Activated T-helper 2 cell treated with anti-CD3 and anti-CD28 coated beads, Interferon-gamma antibody, Interleukin-2, Interleukin-4, amounts not matched to agents 10 μg/mL and 5 μg/mL and 100 μg/mL, durations not matched to agents 14 hours and 24 hours and 36 hours (primary cell): ENCODE measurements at regions not wholly inside any gene's neighbourhood (a gene's known extent, or its start where the extent isn't known, plus 50 kb on each side); places are given as distances from the start of the nearest gene placed in this dataset.
"Not testable (repeated sequence)": the region's sequence is repeated elsewhere in the genome, so short reads cannot be mapped to it uniquely, and the experiment has no call there.

ENCODE experiments used
- DNase-seq: peaks from one replicate; pipeline ENCODE4 v3.0.0; 2021; ENCODE audit warnings: low spot score
- H3K27ac Mint-ChIP-seq: one replicate; pipeline ENCODE4 v1.8.0; 2021; ENCODE audit warnings: mixed read lengths
- H3K27me3 Mint-ChIP-seq: one replicate; pipeline ENCODE4 v1.8.0; 2021; ENCODE audit warnings: low read depth, mixed read lengths
- H3K36me3 Mint-ChIP-seq: one replicate; pipeline ENCODE4 v1.8.0; 2021; ENCODE audit warnings: low read depth, mixed read lengths
- H3K4me1 Mint-ChIP-seq: one replicate; pipeline ENCODE4 v1.8.0; 2021; ENCODE audit warnings: low read depth, mixed read lengths
- H3K4me3 Mint-ChIP-seq: one replicate; pipeline ENCODE4 v1.8.0; 2021; ENCODE audit warnings: low read depth, mild to moderate bottlenecking, moderate library complexity, mixed read lengths
- H3K9me3 Mint-ChIP-seq: one replicate; pipeline ENCODE4 v1.8.0; 2021; ENCODE audit warnings: mixed read lengths
- intact Hi-C: fragments of 100-400 bp; cut with micrococcal nuclease; formaldehyde crosslinking; loops from one replicate; pipeline ENCODE4 v1.15.1; 2023

GRCh38 chr18:61653823-61654551 lies 238.8 kb downstream of the RNF152 start:
- Mint-ChIP-seq H3K4me3 (no peak overlapping the region), H3K27me3 (peaks cover 3% of the 10 kb centered on the region), H3K4me1 (no peaks in the 10 kb centered on the region), H3K36me3 (no peaks in the 10 kb centered on the region), H3K9me3 (no peaks in the 10 kb centered on the region), H3K27ac (no peak overlapping the region)
- no peak for DNase-seq
- intact Hi-C loops = no loop called here

GRCh38 chr18:61651880-61652268 lies 240.9 kb downstream of the RNF152 start:
- Mint-ChIP-seq H3K9me3 (no peaks in the 10 kb centered on the region), H3K27ac (no peak overlapping the region), H3K4me1 (no peaks in the 10 kb centered on the region), H3K36me3 (no peaks in the 10 kb centered on the region), H3K27me3 (peaks cover 4% of the 10 kb centered on the region), H3K4me3 (no peak overlapping the region)
- no peak for DNase-seq
- intact Hi-C loops = no loop called here

GRCh38 chr18:61651145-61651879 lies 241.5 kb downstream of the RNF152 start:
- intact Hi-C loops = no loop called here
- Mint-ChIP-seq H3K27ac (no peak overlapping the region), H3K9me3 (no peaks in the 10 kb centered on the region), H3K4me1 (no peaks in the 10 kb centered on the region), H3K27me3 (peaks cover 9% of the 10 kb centered on the region), H3K36me3 (no peaks in the 10 kb centered on the region), H3K4me3 (no peak overlapping the region)
- DNase-seq = no peak

DNA sequence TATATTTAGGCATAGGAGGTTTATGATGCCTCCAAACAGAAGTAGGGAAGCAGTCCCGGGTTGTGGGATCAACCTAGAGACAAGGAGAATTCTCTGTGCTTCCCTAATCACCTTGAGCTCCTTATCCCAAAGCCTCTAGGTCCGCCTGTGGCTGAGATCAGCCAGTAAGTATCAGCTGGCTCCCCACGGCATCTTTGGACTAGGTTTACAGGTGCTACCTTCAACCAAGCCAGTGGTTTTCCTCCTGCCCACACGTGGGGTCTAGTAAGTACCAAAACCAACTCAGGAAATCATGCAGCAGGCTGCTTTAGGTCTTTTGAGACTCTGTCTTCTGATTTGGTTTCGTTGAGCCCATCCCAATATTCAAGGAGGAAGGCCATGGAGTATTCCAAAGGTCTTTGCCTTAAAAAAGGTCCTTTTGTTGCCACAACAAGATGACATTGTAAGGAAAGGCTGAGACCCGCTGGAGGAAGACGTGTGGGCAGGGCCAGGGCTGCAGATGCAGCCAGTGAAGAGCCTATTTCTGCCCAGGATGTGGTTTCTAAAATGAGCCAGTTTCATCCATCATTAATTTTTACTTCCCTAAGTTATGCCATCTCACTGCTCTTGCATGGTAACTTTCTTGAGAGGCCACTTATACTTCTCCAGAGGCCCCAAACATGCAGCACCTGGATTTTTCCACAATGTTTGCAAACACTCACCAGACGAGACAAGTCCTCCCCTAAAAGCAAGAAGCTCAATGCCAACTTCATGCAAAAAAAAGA lies 248.7 kb downstream of the RNF152 start:
- H3K4me1 Mint-ChIP-seq = no peaks in the 10 kb centered on the region
- H3K4me3 Mint-ChIP-seq = no peak overlapping the region
- no peak for DNase-seq
- intact Hi-C loops = no loop called here
- no peaks in the 10 kb centered on the region for H3K9me3 Mint-ChIP-seq
- H3K27me3 Mint-ChIP-seq = peaks cover 14% of the 10 kb centered on the region
- no peak overlapping the region for H3K27ac Mint-ChIP-seq
- no peaks in the 10 kb centered on the region for H3K36me3 Mint-ChIP-seq

DNA sequence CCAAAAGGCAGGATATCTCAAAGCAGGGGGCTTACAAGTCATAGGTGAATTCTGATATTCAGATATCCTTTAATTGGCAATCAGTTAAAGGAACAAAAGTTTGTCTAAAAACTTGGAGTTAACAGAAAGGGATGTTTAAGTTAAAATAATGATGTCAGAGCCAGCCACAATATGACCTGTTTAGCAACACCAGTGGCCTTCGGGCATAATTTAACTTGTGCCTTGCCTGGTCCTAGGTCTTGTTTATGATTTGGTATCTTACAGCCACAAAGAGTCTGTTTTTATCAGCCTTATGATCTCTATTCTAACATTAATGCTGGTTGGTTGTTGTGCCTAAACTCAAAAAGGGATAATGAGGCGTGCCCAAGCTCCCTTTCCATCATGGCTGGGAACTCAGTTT lies 252.9 kb downstream of the RNF152 start:
- no peak overlapping the region for H3K4me3 Mint-ChIP-seq
- no peaks in the 10 kb centered on the region for H3K36me3 Mint-ChIP-seq
- H3K9me3 Mint-ChIP-seq = no peaks in the 10 kb centered on the region
- intact Hi-C loops = no loop called here
- DNase-seq = no peak
- peaks cover 10% of the 10 kb centered on the region for H3K27me3 Mint-ChIP-seq
- no peaks in the 10 kb centered on the region for H3K4me1 Mint-ChIP-seq
- H3K27ac Mint-ChIP-seq = no peak overlapping the region

DNA sequence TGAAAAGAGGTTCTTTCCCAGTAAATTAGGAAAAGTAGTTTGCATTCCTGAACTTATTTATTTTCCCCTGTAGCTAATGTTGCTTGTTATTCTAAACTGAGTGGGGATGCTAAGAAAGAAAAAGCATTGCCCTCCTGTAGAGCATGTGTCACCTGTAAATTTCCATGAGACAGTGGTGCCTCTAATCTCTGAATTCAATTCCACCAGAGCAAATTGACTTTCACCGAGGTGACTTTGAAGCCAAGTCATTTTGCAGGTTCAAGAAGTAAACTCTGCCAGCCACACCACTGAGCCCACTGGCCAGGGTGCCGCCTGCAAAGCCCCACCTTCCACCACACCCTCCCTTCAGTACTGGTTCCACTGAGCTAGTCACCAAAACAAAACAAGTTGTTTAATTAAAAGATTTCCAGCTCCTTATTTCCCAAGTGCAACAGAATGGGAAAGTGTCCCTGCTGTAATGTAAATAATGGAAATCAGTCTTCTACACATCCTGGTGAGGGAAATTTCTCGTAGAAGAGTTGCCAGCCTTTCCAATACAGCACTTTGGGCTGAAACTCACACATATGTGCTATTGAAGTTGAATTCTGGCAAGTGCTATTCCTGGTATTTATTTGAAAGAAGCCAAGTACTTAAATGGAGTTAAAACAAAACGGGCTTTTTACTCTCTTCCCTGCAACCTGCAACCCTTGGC lies 254.8 kb downstream of the RNF152 start:
- intact Hi-C loops = no loop called here
- no peak for DNase-seq
- H3K27ac Mint-ChIP-seq = no peak overlapping the region

DNA sequence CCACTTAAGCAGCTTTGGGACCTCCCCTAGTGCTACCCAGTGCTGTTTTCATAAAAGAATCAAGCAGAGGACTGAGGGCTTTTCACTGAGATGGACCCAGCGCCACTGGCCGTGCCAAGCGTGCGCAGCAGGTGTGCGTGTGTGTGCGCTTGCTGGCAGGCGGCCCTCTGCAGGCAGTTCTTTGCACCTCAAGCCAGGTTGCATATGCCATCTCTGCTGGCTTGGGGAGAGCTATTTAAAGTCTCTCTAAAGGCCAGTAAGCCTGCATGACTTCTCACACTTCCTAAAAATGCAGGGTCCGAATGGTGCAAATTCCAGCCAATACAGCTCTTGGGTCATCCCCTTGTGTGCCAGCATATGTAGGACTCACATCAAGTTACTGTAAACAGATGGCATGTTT lies 255.5 kb downstream of the RNF152 start:
- intact Hi-C loops = no loop called here
- Mint-ChIP-seq H3K4me3 (no peak overlapping the region), H3K27ac (no peak overlapping the region), H3K27me3 (peaks cover 7% of the 10 kb centered on the region), H3K4me1 (no peaks in the 10 kb centered on the region), H3K36me3 (no peaks in the 10 kb centered on the region), H3K9me3 (no peaks in the 10 kb centered on the region)
- DNase-seq = no peak

More for the DNA sequence above, 254.8 kb downstream of the RNF152 start:
- H3K9me3 Mint-ChIP-seq = no peaks in the 10 kb centered on the region
- no peak overlapping the region for H3K4me3 Mint-ChIP-seq
- peaks cover 7% of the 10 kb centered on the region for H3K27me3 Mint-ChIP-seq
- no peaks in the 10 kb centered on the region for H3K36me3 Mint-ChIP-seq
- no peaks in the 10 kb centered on the region for H3K4me1 Mint-ChIP-seq

- no peak overlapping the region for H3K27ac Mint-ChIP-seq
- peaks cover 7% of the 10 kb centered on the region for H3K27me3 Mint-ChIP-seq
- no peak for DNase-seq
- H3K4me3 Mint-ChIP-seq = no peak overlapping the region
- H3K4me1 Mint-ChIP-seq = no peaks in the 10 kb centered on the region
- H3K9me3 Mint-ChIP-seq = no peaks in the 10 kb centered on the region
- intact Hi-C loops = loop anchor here (1.0 kb wide), 2 partner anchors 265 to 495 kb away; no protein-coding TSS in a partner anchor
- no peaks in the 10 kb centered on the region for H3K36me3 Mint-ChIP-seq
Measured at GRCh38 chr18:61635901-61636528, 256.8 kb downstream of the RNF152 start.

DNA sequence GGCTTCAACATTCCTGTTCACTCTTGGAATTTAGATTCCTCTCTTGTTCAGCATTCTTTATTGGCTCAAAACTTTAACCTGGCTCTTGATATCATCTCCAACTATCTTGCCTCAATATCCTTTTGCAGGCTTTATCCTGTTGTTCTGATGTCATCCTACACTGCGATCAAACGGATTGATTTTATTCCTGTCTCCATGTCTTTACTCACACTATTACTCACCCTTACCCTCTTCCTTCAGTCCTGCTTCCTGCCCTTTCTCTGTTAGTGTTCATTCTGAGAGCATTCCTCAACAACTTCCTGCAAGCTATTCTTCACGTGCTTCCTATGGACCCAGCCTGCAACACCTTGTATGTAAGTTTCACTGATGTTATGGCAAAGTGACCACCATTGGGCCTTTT lies 264.7 kb downstream of the RNF152 start:
- Mint-ChIP-seq H3K4me3 (no peak overlapping the region), H3K9me3 (no peaks in the 10 kb centered on the region), H3K27me3 (peaks cover 15% of the 10 kb centered on the region), H3K4me1 (no peaks in the 10 kb centered on the region), H3K36me3 (no peaks in the 10 kb centered on the region), H3K27ac (no peak overlapping the region)
- intact Hi-C loops = no loop called here
- no peak for DNase-seq

GRCh38 chr18:61624631-61625030 lies 268.2 kb downstream of the RNF152 start:
- H3K27ac Mint-ChIP-seq, H3K4me1 Mint-ChIP-seq, DNase-seq, H3K36me3 Mint-ChIP-seq, intact Hi-C loops, H3K9me3 Mint-ChIP-seq, H3K4me3 Mint-ChIP-seq: not testable (repeated sequence)
- H3K27me3 Mint-ChIP-seq = peaks cover 17% of the 10 kb centered on the region

DNA sequence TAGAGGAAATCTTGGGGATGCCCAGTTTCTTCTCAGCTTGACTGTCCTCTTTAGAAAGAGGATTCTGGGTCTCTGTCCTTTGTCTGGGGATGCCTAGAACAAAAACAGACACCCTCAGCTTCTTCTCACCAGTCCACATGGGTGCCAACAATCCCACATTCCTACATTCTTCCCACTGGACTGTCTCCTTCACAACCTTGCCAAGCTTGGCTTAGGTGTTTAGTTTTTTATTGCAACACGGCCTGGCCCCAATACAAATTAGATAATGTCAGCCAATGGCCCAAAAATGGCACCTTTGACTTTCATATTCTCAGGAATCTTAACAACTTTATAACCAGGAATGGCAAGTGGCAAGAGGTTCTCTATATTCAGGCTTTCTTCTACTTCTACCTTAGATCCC lies 273.0 kb downstream of the RNF152 start:
- H3K4me1 Mint-ChIP-seq = no peaks in the 10 kb centered on the region
- DNase-seq = no peak
- no peak overlapping the region for H3K4me3 Mint-ChIP-seq
- no peaks in the 10 kb centered on the region for H3K9me3 Mint-ChIP-seq
- intact Hi-C loops = no loop called here
- H3K36me3 Mint-ChIP-seq = no peaks in the 10 kb centered on the region
- no peak overlapping the region for H3K27ac Mint-ChIP-seq
- peaks cover 7% of the 10 kb centered on the region for H3K27me3 Mint-ChIP-seq

GRCh38 chr18:61618816-61619215 lies 274.0 kb downstream of the RNF152 start:
- no peaks in the 10 kb centered on the region for H3K9me3 Mint-ChIP-seq
- no peaks in the 10 kb centered on the region for H3K4me1 Mint-ChIP-seq
- DNase-seq = no peak
- H3K4me3 Mint-ChIP-seq = no peak overlapping the region
- no peak overlapping the region for H3K27ac Mint-ChIP-seq
- H3K27me3 Mint-ChIP-seq = peaks cover 6% of the 10 kb centered on the region
- intact Hi-C loops = no loop called here
- H3K36me3 Mint-ChIP-seq = no peaks in the 10 kb centered on the region
